Hepatocyte (in vitro differentiated cells): ENCODE measurements at regions not wholly inside any gene's neighbourhood (a gene's known extent, or its start where the extent isn't known, plus 50 kb on each side); places are given as distances from the start of the nearest gene placed in this dataset.

Experiments
- CTCF ChIP-seq: fragments of 200-600 bp; sonication (generic); IDR thresholded peaks from 2 replicates; pipeline ENCODE4 v1.5.1; 2016; ENCODE audit warnings: antibody characterized with exemption, mild to moderate bottlenecking; ENCODE audit not compliant: poor library complexity
- EZH2 ChIP-seq: fragments of 200-600 bp; sonication (generic); IDR thresholded peaks from 2 replicates; pipeline ENCODE4 v1.6.1; 2016; ENCODE audit warnings: antibody characterized with exemption, mild to moderate bottlenecking, borderline replicate concordance

DNA sequence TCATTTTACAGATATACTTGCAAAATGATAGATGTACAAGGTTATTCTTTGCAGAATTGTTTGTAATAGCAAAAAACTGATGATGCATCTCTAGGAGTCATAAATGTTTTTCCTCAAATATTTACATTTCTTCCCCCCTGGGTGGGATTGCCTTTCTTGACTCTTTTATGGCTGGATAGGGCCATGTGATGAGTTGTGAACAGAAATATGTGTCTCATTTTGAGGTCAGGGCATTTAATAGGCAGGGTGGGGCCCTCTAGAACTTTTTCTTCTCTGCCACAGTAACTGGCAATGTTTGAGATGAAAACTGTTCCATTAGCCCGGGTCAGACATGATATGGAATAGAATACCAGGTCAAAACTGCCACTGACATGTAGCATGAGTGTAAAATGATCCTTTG, 159.5 kb upstream of the SYNCRIP start:
- TF ChIP-seq CTCF: no peak
- no peak for TF ChIP-seq EZH2
